ENCODE measurements at regions not wholly inside any gene's neighbourhood (a gene's known extent, or its start where the extent isn't known, plus 50 kb on each side); places are given as distances from the start of the nearest gene placed in this dataset.

DNA sequence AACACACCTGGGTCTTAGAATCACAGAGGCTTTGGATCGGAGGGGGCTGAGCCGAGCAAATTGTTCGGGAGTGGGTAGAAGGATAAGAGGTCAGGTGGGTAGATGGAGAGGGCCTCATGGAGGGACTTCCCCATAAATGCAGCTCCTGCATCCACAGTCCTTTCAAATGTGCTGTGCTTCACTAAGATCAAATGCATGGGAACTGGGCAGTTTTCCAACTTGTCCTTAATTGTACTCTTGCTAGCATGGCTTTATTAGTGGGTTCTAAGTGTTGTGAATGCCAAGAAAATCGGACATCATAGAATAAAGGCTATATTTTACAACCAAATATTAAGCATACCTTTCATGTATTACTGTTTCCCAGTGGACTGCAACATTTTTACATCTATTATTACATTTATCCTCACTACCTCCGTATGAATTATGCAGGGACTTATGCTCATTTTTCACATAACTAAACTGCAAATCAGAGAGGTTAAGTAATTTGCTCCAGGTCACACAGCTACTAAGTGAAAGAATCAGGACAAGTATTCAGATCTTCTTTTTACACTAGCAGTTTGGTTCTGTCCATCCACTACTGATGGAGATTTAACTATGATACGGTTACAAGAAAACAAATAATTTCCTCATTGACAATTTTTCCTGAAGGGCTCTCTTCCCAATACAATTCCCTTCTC, 174.5 kb upstream of the RUNX1 start:
- in situ Hi-C loops (cut with MboI; ENCODE audit: low sequenced_read_pairs), result no loop called here

DNA sequence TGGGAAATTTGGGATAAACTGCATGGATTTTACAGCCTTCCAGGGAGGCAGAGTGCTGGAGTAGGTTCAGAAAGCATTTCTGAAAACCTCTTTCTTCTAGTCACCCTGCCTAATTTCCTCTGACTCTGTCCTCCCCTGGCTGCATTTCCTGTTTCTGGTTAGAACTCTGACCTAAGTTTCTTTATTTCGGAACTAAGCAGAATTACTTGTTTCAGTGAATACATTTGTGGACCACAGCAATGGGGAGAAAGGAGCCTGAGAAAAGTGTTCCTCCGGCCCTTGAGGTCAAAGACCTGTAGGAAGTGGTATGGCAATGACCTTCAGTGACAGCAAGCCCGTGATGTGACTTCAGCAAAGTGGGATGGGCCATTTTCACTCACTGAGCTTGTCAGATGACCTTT, 173.4 kb upstream of the RUNX1 start:
- in situ Hi-C loops (cut with MboI; ENCODE audit: low sequenced_read_pairs), result no loop called here

DNA sequence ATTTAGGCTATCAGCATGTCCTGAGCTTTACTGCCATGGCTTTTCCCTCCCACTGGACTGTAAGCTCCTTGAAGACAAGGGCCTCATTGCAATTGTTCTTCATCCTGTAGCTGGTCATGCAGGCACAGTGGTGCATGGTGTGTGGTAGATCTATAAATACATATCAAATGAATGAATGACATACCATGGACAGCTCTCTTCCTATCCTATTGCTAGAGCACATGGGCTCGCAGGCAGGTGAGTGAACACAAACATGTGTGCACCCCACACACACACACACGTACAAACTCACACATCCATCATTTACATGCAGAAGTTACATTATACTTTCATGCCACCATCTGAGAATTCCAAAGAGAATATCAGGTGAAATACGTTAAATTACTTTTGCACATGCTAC, 172.9 kb upstream of the RUNX1 start:
- in situ Hi-C loops (cut with MboI; ENCODE audit: low sequenced_read_pairs), result no loop called here

DNA sequence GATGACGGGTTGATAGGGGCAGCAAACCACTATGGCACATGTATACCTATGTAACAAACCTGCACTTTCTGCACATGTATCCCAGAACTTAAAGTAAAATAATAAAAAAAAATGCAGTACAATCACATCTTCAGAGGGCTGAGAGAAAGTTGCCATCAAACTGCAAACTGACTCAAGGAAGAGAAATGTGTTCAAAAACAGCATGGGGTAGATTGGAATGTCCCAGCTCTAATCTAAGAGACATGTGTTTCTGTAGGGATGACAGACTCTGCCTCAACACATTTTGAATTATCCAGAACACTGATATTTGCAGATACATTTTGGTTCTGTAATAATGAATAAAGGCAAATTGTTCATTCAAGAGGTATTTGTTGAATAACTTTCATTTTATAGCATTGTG, 171.2 kb upstream of the RUNX1 start:
- in situ Hi-C loops (cut with MboI; ENCODE audit: low sequenced_read_pairs), result no loop called here

DNA sequence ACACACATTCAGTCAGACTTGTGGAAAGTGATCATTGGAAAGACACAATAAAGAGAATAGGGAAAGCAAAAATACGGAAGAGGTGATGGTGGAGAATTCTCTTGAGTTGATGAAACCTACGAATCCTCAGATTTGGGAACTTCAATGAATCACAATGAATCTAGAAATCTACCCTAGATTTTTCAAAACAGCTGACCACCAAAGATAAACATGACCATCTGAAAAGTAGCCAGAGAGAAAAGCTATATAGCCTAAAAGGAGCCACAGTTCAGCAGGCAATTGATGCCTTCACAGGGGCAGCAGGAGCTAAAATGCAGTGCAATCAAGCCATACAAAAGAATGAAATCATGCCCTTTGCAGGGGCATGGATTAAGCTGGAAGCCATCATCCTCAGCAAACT, 170.6 kb upstream of the RUNX1 start:
- in situ Hi-C loops (cut with MboI; ENCODE audit: low sequenced_read_pairs), result no loop called here

DNA sequence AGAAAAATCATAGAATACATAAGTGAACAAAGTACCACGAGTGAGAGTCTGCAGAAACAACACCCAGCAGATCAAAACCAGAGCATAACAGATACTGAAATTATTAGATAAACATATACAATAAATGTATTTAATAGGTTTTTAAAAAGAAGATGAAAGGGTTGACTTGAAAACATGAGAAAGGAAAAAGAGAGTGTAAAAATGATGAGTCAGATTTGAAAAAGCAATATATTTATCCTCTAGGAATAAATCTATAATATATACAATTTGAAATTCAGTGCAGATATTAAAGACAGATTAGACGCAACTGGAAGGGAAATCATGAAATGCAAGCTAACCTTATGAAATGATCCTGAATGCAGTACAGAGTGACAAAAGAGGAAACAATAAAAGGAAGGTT, 170.2 kb upstream of the RUNX1 start:
- in situ Hi-C loops (cut with MboI; ENCODE audit: low sequenced_read_pairs), result no loop called here

DNA sequence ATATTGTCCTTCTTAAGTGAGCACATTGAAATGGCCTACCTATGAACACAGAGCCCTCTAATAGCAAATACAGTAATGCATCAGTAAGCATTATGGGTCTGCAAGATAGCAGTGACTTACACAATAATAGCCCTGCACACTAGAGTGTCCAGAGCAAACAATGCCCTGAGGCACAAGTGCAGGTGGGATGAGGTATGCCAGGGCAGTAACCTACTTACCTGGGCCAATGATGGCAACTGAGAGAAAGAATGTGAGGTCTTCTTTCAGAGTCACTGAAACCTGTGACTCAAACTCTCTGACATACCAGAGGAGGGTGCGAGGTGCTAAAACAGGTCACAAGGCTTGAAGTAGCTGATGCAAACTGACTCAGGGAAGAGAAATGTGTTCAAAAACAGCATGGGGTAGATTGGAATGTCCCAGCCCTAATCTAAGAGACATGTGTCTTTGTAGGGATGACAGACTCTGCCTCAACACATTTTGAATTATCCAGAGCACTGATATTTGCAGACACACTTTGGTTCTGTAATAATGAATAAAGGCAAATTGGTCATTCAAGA, 168.5 kb upstream of the RUNX1 start:
- in situ Hi-C loops (cut with MboI; ENCODE audit: low sequenced_read_pairs), result no loop called here

DNA sequence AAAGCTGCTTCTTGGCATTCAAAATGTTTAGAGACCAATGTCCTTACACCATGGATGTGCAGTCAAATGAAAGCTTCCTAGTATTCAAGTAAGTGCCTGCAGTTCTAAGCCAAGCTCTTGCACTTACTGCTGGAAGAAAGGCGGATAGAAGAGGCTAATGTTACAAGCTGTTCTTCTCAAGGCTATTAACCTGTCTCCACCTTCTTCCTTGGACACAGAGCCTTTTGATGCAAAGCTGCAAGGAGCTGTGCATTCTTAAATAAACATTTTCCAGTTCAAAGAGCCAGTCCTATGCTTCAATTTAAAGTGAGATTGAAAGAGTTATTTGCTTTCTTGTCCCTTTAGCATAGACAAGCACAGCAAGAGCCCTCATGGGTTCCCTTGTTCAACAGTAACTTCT, 167.9 kb upstream of the RUNX1 start:
- in situ Hi-C loops (cut with MboI; ENCODE audit: low sequenced_read_pairs), result no loop called here

DNA sequence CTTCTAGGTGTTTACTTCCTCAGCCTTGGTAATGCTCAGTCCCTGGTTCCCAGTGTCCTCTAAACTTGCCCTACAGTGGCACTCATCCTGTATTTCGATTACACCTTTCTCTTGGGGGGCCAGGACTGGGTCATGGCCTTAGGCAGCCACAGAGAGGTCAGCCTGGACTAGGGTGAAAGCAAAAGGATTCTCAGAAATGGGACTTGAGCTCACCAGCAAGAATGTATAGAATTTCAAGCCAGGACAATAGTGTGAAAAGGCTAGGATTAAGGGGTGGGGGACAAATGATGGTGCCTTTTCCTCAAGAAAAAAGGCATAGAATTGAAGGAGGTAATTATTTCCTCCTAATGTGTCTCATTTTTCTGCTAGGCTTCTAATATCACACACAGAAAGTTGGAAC, 166.8 kb upstream of the RUNX1 start:
- in situ Hi-C loops (cut with MboI; ENCODE audit: low sequenced_read_pairs), result no loop called here

DNA sequence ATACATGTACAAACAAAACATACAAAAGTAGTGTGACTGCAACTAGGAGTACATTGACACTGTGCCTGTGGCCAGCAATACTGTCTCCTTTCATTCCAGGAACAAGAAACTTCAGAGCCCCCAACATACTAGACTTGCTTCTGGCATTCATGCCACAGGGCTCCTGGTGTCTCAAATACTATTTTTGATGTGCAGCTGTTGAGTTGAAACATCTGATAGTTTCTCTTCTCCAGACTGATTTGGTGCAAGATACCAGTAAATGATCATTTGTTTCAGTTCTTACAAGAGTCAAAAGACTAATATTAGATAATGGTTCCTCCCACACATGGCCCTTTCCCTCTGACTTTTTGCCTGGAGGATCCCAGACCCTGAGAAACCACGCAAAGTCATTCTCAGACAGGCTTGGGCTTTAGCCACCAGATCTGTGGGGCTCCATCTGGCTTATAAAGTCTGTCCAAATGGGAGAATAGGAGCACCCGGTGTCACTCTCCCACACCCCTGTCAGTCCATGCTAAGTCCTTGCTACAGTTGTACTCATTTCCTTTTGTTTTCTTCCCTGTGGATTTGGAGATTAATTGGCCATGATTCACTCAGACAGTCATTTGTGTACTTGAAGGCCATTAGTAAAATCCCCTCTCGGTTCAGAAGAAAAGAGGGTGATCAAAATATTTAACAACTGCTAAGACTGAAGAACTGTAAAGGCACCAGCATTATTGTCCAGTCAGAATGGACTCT, 163.5 kb upstream of the RUNX1 start:
- in situ Hi-C loops (cut with MboI; ENCODE audit: low sequenced_read_pairs), result no loop called here

DNA sequence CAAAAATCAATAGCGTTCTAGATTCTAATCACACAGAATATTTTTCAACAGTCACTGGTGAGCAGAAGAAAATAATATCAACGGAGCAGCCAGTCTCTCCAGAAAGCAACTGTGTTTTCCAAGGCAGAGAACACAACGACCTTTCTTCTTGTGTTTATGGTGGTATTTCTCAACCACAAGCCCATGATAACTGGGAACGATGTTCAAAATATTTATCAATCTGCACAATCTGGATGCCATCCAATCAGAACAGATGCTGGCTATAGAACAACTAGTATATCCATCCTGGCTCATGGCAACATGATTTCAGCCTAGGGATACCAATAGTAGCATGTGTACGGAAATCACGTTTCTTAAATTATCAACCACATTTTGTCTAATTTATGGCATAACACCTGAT, 162.7 kb upstream of the RUNX1 start:
- in situ Hi-C loops (cut with MboI; ENCODE audit: low sequenced_read_pairs), result no loop called here

DNA sequence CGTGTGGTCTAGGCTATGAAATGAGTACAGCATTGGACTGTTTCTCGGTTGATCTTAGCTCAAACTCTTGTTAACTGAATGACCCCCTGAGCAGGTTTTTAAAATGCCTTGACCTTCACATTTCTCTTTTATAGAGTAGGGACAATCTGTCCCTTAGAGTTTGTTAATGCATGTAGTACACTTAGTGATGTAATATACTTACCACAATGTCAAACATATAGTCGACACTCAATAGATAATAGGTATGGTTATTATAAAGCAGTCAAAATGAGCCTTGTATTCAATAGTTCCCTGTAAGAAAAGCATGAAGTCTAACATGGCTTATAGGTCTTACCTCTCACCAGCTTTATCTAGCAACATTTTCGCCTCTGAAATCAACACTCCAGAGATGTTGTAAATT, 161.0 kb upstream of the RUNX1 start:
- in situ Hi-C loops (cut with MboI; ENCODE audit: low sequenced_read_pairs), result no loop called here

DNA sequence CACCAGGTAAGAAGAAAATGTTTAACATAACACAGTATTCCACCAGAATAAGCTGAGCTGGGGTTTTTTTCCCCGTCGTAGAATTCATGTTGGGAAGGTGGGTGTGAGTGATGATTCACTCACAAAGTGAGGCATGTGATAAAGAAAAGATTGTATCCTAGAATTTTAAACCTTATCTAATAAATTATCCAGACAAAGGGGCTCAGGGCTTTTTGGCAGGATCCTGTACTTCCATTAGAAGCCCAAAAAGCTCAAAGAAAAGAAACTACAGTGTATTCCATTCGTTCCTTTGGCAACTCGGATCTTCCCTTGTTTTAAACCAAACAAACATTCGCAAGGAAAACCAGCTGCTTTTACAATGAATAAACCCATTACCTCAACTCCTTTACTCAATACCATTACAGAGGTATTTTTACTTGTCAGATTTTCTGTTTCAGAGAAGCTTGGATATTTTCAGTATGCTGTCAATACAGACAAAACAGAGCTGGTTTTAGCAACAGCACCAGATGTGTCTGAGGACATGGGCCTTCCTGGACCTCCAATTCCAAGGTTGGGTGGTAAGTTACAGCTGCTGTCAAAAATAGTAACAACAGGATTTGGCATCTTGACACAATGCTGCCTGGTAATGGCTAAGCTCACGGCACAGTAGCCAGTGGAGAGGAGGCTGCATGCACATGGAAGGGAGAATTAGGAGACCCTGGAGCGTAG, 159.9 kb upstream of the RUNX1 start:
- in situ Hi-C loops (cut with MboI; ENCODE audit: low sequenced_read_pairs), result no loop called here

DNA sequence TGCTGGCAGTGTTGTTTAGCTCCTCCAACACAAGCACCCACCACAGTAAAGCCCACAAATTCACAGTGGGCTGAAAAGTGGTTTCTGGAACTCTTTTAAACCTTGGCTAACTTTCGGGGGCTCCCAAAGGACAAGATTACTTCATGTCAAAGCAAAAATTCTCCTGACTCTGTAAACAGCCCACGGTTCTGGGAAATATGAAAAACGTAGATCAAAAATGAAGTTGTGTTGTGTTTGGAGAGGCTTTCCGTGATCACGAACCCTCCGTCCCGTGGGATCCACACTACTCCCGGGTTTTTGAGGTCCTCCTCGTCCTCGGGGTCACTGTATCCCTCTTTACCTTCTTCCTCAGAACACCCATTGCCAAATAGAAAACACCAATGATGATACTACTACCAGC, 159.0 kb upstream of the RUNX1 start:
- in situ Hi-C loops (cut with MboI; ENCODE audit: low sequenced_read_pairs), result no loop called here

DNA sequence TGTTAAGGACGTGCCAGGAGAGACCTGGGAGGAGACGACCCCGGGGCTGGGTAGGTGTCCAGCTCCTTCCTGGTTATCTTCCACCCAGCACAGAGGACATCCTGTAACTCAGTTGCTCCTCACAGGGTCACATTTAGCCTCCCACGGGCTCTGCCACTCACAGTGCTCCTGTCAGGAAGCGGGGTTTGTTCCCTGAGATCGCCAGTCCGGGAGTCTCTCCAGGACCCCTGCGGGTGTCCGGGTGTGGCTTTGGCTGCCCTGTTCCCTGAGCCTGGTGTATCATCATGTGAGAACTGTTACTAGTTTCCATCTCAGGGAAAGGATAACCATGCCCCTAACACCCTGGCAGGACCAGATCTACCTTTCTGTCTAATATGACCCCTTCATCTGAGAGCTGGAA, 158.2 kb upstream of the RUNX1 start:
- in situ Hi-C loops (cut with MboI; ENCODE audit: low sequenced_read_pairs), result no loop called here

DNA sequence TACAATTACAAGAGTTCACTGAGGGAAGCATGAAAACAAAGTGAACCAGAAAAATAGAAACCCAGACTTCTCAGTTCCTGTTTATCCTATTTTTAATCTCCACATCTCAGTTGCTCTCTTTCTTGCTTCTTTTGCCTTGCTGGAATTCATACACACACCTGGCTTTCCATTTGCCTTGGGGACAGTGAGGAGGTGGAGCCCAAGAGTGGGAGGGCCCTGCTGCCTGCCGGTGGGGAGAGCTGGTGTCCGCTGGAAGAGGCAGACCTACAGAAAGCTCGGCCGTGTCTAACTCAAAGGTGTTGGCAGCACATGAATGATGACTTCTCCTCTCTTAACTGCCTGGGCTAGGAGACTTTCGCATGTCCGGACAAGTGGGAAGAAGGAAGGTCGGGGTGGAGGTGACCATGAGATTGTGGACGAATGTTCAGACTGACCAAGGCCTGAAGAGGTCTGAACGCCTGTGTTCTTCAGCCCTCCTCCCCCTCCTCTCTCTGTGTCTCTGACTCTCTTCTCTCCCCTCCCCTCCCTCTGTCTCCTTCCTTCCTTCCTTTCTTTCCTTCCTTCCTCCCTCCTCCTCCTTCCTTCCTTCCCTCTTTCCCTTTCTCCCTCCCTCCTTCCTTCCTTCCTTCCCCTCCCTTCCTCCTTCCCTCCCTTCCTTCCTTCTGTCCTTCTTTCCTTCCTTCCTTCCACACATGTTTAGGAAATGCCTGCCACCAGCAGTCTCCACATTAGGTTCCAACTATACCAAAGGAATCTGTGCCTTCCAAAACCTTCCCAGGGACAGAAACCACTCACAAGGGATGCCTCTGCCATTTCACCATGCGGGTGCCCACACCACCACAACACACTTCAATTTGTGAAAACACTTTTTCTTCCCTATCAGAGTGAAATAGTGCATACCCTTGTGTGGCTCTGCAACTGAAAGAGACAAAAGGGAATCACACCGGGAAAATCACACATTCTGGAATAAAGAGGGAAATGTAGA, 157.3 kb upstream of the RUNX1 start:
- in situ Hi-C loops (cut with MboI; ENCODE audit: low sequenced_read_pairs), result no loop called here

DNA sequence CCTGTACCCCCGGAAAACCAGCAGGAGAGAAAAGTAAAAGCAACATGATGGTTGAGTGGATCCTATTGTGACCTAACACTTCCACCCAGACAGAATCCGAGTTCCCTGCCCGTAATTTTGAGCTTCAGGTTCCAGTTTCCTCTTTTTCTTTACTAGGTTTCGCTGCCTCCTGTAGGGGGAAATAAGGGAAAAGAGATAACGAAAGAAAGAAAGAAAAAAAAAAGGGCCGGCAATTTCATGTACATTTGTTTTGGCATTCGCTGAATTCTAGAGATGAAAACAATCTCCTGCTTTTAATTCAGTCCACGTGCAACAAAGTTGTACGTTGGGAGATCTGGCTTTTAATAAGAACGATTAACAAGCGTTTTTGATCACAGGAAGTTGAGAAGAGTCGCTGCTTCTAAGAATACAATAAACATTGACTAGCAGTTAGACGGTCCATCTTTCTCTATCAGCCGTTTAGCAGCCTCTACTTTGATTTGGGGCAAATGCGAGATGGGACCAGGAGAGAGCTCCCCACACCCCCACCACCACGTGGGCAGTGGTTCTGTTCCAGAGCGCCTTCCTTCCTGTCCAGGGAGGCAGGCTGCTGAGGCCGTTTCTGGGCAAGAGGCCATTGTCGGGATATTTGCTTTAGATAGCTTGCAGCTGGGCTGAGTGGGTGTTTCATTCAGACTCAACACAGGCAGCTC, 155.9 kb upstream of the RUNX1 start:
- in situ Hi-C loops (cut with MboI; ENCODE audit: low sequenced_read_pairs), result no loop called here

DNA sequence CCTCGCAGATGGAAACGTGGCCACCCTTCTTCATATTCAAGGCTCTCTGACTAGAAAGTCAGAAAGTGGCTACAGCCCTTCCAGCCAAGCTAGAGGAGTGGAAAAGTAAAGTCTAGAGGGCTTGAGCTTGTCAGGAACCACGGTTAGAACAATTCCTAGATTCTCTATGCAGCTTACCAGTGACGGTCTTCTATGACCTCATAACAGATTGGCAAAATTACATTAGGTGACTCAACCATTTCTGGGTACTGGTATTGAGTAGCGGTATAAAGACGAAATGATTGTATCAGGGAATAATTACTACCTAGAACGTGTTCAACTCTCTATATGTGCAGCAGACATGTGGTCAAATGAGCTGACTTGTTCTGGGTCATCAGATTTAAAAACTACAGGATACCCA, 155.0 kb upstream of the RUNX1 start:
- in situ Hi-C loops (cut with MboI; ENCODE audit: low sequenced_read_pairs), result no loop called here

DNA sequence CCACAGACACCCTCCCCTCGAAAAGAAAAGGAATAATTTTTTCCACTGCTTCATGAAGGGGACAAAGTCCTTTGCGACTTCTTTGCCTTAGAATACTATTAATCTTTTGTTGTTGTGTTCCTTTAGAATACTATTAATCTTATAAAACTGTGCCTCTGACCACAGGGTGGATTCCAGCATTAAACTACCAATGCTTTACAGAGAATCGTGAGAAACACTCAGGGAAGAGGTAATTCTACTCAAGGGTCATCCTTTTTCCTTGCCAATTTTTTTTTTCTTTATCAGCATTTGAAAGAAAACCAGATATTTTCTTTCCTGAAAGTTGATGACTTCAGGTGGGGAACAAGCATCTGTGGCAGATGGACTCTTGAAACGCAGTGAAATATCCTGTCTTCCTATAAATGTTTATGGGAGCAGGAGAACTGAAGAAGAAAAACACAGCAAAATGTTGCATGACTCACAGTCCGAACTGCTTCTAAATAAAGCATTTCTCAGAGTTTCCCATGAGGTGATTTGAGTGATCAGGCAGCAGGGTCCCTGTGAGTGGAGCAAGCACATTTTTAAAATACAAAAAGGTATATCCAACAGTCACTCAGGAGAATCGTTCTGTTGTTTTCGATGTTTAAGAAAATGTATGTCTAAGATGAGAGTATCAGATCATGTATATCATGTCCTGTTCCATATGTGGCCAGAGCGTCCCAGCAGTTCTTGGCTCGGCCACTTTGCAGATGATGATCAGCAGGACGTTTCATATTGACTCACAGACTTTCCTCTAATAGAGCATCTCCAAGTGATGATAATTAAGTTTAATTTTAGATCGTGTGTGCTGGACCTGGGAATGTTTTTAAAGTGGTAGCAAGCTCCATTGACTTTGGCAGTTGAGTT, 154.2 kb upstream of the RUNX1 start:
- in situ Hi-C loops (cut with MboI; ENCODE audit: low sequenced_read_pairs), result no loop called here
